GM08714 (cell line): ENCODE measurements at regions not wholly inside any gene's neighbourhood (a gene's known extent, or its start where the extent isn't known, plus 50 kb on each side); places are given as distances from the start of the nearest gene placed in this dataset.
A peak's percentile ranks its signal among the peaks of the same experiment; 100 is the strongest.

Source experiments
- H3K4me3 ChIP-seq: fragments of 200-500 bp; sonication (Bioruptor generic); 2 replicates; pipeline ENCODE4 v1.5.1; 2014; ENCODE audit warnings: mild to moderate bottlenecking, low read length, inconsistent platforms
- ZNF274 ChIP-seq: IDR thresholded peaks from 2 replicates; pipeline ENCODE4 v1.6.1; 2012; ENCODE audit warnings: mild to moderate bottlenecking, low read depth, low read length

GRCh38 chr2:30331869-30332268 lies 100.5 kb downstream of the LBH start:
- no peak for TF ChIP-seq ZNF274

GRCh38 chr2:30332791-30333453 lies 101.6 kb downstream of the LBH start:
- no peak for TF ChIP-seq ZNF274
- no peak overlapping the region for H3K4me3 ChIP-seq

More at GRCh38 chr2:30331869-30332268, 100.5 kb downstream of the LBH start:
- no peak overlapping the region for H3K4me3 ChIP-seq

GRCh38 chr2:30334762-30335363 lies 103.5 kb downstream of the LBH start:
- H3K4me3 ChIP-seq, result no peak overlapping the region
- no peak for TF ChIP-seq ZNF274

GRCh38 chr2:30336084-30336483 lies 104.8 kb downstream of the LBH start:
- H3K4me3 ChIP-seq, result peak overlapping the region; percentile 46; the same call in 1 of the 2 replicates
- no peak for TF ChIP-seq ZNF274

DNA sequence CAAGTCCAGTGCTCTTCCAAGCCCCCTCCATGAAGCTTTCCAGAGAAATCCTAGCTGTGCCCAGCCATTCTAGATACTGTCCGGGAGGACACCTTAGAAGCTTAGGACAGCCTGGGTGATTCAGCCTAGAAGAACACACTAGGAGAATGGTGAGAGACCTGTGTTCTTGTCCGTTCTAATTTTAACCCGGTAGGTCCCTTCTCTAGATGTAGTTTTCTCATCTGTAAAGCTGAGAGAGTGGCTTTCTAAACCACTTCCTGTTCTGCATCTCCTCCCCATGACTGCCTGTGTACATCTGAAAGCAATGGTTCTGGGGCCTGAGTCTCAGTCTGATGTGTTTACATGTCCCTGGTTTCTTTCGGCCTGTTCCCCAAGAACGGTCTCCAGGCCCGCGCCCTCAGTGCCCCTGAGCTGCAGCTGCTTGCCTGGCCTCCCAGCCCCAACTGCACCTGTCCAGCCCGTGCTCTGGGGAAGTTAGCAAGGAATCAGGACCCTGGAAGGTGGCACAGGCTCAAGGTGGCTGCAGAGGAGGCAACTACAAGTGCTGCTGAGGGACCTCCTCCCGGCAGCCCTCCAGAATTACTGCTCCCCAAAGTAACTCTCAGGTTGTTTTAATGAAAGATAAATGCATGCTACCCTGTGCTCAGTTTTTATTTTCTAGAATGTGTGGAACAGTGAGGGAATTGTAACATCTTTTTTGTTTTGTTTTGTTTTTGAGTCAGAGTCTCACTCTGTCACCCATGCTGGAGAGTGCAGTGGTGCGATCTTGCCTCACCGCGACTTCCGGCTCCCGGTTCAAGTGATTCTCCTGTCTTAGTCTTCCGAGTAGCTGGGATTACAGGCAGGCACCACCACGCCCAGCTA lies 105.9 kb downstream of the LBH start:
- peak overlapping the region; percentile 46; the same call in 1 of the 2 replicates for H3K4me3 ChIP-seq
- no peak for TF ChIP-seq ZNF274

DNA sequence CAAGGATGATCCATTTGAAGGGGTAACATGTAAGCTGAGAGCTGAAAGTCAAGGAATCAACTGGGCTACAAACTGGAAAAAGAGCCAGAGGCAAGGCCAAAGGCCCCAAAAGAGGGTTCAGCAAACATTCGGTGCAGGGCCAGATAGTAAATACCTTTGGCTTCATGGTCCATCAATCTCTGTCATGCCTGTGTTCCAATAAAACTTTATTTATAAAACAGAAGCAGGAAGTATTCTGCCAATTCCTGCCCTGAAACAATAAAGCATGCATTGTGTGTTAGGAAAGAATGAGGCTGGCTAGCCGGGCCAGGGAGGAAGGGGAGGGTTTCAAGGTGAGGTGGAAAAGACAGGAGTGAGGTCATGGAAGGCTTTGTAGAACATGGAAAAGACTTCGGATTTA lies 107.1 kb downstream of the LBH start:
- no peak overlapping the region; the same call in 1 of the 2 replicates for H3K4me3 ChIP-seq
- no peak for TF ChIP-seq ZNF274

- TF ChIP-seq ZNF274, result no peak
- no peak overlapping the region; the same call in 1 of the 2 replicates for H3K4me3 ChIP-seq
These were observed 107.7 kb downstream of the LBH start for GRCh38 chr2:30339071-30339470.

- TF ChIP-seq ZNF274, result no peak
- no peak overlapping the region for H3K4me3 ChIP-seq
These were observed 105.4 kb upstream of the LCLAT1 start for GRCh38 chr2:30341500-30342267.

GRCh38 chr2:30346471-30347169 lies 100.4 kb upstream of the LCLAT1 start:
- no peak for TF ChIP-seq ZNF274
- no peak overlapping the region for H3K4me3 ChIP-seq

- no peak for TF ChIP-seq ZNF274
- no peak overlapping the region for H3K4me3 ChIP-seq
These were observed 98.2 kb upstream of the LCLAT1 start for GRCh38 chr2:30348825-30349224.

DNA sequence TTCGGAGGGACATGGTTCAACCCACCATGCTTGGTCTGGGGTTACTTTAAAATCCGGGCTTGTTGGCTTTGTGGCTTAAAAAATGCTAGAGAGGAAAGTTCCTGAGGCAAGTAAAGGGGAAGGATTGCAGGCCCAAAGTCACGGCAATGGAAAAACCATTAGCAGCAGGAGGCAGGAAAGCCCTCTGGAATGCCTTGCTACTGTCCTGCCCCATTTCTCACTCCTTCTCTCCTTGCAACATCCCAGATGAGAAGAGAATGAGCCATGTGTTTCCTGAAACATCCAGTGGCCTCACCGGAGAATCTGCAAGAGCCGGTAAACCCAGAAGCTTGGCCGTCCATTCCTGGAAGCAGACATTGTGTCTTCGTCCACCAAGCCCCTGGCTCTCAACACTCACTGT lies 97.4 kb upstream of the LCLAT1 start:
- TF ChIP-seq ZNF274, result no peak
- no peak overlapping the region for H3K4me3 ChIP-seq

DNA sequence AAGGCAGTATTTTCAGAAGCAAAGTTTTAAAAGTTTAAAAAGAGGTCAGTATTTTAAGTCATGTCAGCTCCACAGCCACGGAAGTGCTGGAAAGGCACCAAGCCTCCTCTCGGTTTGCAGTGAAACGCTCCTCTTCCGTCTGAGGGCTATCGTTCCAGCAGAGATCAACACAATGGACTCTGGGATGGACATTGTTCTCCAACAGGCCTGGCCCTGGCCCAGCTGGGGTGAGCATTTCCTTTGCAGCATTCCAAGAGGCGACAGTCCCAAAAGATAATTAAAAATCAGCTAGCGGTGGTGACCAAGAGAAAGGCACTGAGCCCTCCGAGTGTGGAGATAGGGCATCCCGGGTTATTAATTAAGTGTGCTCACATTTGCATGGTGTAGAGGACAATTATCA lies 95.9 kb upstream of the LCLAT1 start:
- no peak overlapping the region for H3K4me3 ChIP-seq
- TF ChIP-seq ZNF274, result no peak

DNA sequence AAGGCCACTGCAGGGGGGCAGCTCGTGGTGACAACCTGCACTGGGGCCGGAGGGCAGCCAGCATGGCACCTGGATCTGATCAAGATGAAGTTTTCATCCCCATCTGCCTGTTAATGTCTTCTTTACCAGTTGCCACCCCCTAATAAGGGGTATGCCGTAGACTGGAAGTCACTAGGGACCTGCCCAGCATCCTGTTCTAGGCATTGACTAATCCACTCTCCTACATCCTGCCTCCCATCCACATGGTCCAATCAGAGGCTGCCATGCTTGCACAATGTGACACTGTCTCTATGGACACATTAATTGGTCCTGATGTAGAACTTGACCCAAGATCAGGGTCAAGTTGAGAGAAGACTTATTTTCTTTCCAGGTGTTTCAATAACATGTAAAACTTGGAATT lies 95.1 kb upstream of the LCLAT1 start:
- TF ChIP-seq ZNF274, result no peak
- H3K4me3 ChIP-seq, result no peak overlapping the region
